ENCODE measurements at regions not wholly inside any gene's neighbourhood (a gene's known extent, or its start where the extent isn't known, plus 50 kb on each side); places are given as distances from the start of the nearest gene placed in this dataset.

- DNase-seq = no peak
These were observed 229.8 kb upstream of the CDH19 start for GRCh38 chr18:66833646-66834045.

GRCh38 chr18:66826211-66826610 is 222.3 kb upstream of the CDH19 start:
- DNase-seq = no peak

GRCh38 chr18:66825347-66825746 is 221.5 kb upstream of the CDH19 start:
- DNase-seq = no peak

GRCh38 chr18:66819235-66819634 is 215.3 kb upstream of the CDH19 start:
- no peak for DNase-seq

GRCh38 chr18:66813138-66813537 is 209.2 kb upstream of the CDH19 start:
- no peak for DNase-seq

- no peak for DNase-seq
These were observed 191.2 kb upstream of the CDH19 start for GRCh38 chr18:66795051-66795450.

GRCh38 chr18:66792466-66792865 is 188.6 kb upstream of the CDH19 start:
- no peak for DNase-seq

- no peak for DNase-seq
These were observed 176.7 kb upstream of the CDH19 start for GRCh38 chr18:66780609-66781008.

- no peak for DNase-seq
These were observed 174.2 kb upstream of the CDH19 start for GRCh38 chr18:66778048-66778447.

GRCh38 chr18:66769375-66769774 is 165.5 kb upstream of the CDH19 start:
- no peak for DNase-seq

GRCh38 chr18:66764230-66764629 is 160.3 kb upstream of the CDH19 start:
- no peak for DNase-seq

GRCh38 chr18:66761166-66761565 is 157.3 kb upstream of the CDH19 start:
- DNase-seq = no peak

GRCh38 chr18:66760559-66760958 is 156.7 kb upstream of the CDH19 start:
- no peak for DNase-seq

- DNase-seq = no peak
These were observed 155.3 kb upstream of the CDH19 start for GRCh38 chr18:66759050-66759828.

GRCh38 chr18:66757946-66758345 is 154.1 kb upstream of the CDH19 start:
- DNase-seq = no peak

- no peak for DNase-seq
These were observed 150.4 kb upstream of the CDH19 start for GRCh38 chr18:66754335-66754734.

GRCh38 chr18:66752733-66753132 is 148.8 kb upstream of the CDH19 start:
- no peak for DNase-seq

- DNase-seq = no peak
These were observed 145.7 kb upstream of the CDH19 start for GRCh38 chr18:66749481-66750035.

GRCh38 chr18:66749030-66749429 is 145.1 kb upstream of the CDH19 start:
- no peak for DNase-seq

GRCh38 chr18:66742832-66743231 is 138.9 kb upstream of the CDH19 start:
- DNase-seq = no peak

GRCh38 chr18:66735933-66736332 is 132.0 kb upstream of the CDH19 start:
- no peak for DNase-seq

- DNase-seq = no peak
These were observed 130.6 kb upstream of the CDH19 start for GRCh38 chr18:66734451-66734850.

- DNase-seq = no peak
These were observed 128.0 kb upstream of the CDH19 start for GRCh38 chr18:66731890-66732289.

GRCh38 chr18:66729442-66730239 is 125.8 kb upstream of the CDH19 start:
- no peak for DNase-seq

Measured in stimulated activated CD8-positive, alpha-beta memory T cell treated with anti-CD3 and anti-CD28 coated beads, Interleukin-4, amount 100 ng/mL, for 48 hours (primary cell).